OCI-M2 (cell line): ENCODE measurements at regions not wholly inside any gene's neighbourhood (a gene's known extent, or its start where the extent isn't known, plus 50 kb on each side); places are given as distances from the start of the nearest gene placed in this dataset.
"Not testable (repeated sequence)": the region's sequence is repeated elsewhere in the genome, so short reads cannot be mapped to it uniquely, and the experiment has no call there.

ENCODE experiments used
- DNase-seq: peaks from one replicate; lab custom pipeline; 2025; ENCODE audit not compliant: unreplicated experiment; lab: John Stamatoyannopoulos, UW

GRCh38 chr7:119758254-119758653, 514.7 kb upstream of the KCND2 start:
- no peak for DNase-seq

GRCh38 chr7:119761776-119762175, 511.2 kb upstream of the KCND2 start:
- no peak for DNase-seq

GRCh38 chr7:119782286-119782685, 490.7 kb upstream of the KCND2 start:
- DNase-seq: no peak

- no peak for DNase-seq
Measured at GRCh38 chr7:119783799-119784198, 489.2 kb upstream of the KCND2 start.

- no peak for DNase-seq
Measured at GRCh38 chr7:119802147-119802546, 470.8 kb upstream of the KCND2 start.

DNA sequence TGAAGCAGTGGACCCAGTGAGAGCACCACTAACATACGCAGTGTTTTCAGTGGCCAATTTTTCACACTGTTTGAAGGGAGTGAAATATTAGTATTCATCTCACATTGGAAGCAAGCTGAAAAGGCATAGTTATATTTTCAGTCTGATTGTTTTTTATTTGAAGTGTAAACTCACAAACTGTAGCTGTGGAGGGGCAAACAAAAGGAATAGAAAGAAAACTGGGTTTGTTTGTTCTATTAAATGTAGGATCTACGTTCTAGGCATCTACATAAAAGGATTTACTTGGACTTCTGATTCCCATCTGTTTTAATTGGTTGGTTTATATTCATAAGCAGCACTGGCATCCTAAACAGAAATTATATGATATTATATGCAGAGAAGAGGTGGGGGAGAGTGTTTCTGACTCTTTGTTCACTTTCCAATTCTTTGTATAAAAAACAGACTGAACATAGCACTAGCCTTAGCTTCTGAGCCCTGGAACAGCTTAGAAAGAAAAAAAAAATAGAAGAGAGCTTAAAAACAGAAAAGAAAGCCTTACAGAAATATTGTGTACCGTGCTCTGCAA, 447.8 kb upstream of the KCND2 start:
- DNase-seq: no peak

GRCh38 chr7:119826547-119826946, 446.4 kb upstream of the KCND2 start:
- no peak for DNase-seq

- no peak for DNase-seq
Measured at GRCh38 chr7:119838444-119838843, 434.5 kb upstream of the KCND2 start.

DNA sequence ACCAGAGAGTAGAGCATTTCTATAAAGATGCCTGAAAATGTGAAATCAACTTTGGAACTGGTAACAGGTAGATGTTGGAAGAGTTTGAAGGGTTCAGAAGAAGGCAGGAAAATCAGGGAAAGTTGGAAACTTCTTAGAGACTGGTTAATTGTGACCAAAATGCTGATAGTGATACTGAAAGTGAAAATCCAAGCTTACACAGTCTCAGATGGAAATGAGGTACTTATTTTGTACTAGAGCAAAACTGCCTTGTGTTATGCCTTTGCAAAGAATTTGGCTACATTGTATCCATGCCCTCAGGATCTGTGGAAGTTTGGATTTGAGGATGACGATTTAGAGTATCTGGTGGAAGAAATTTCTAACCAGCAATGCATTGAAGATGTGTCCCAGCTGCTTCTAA, 430.6 kb upstream of the KCND2 start:
- DNase-seq: no peak

- no peak for DNase-seq
Measured at GRCh38 chr7:119842786-119843185, 430.2 kb upstream of the KCND2 start.

- no peak for DNase-seq
Measured at GRCh38 chr7:119861385-119861784, 411.6 kb upstream of the KCND2 start.

GRCh38 chr7:119868387-119868786, 404.6 kb upstream of the KCND2 start:
- no peak for DNase-seq

- DNase-seq: no peak
Measured at GRCh38 chr7:119879835-119880234, 393.1 kb upstream of the KCND2 start.

GRCh38 chr7:119886007-119886406, 387.0 kb upstream of the KCND2 start:
- no peak for DNase-seq

- DNase-seq: not testable (repeated sequence)
Measured at GRCh38 chr7:119886525-119886924, 386.4 kb upstream of the KCND2 start.

DNA sequence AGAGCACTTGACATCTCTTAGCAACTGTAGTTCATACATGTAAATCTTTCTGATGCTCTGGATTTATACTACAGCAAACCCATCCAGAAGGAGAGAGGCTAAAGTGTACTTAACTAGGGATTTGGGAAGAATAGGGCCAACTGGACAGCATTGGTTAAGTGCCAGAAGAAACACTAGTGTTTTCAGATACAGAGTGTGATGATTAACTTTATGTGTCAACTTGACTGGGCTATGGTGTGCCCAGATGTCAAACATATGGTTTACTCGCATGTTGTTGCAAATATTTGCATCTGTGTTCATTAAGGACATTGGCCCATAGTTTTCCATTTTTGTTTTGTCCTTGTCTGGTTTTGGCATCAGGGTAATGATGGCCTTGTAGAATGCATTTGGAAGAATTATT, 384.7 kb upstream of the KCND2 start:
- no peak for DNase-seq

DNA sequence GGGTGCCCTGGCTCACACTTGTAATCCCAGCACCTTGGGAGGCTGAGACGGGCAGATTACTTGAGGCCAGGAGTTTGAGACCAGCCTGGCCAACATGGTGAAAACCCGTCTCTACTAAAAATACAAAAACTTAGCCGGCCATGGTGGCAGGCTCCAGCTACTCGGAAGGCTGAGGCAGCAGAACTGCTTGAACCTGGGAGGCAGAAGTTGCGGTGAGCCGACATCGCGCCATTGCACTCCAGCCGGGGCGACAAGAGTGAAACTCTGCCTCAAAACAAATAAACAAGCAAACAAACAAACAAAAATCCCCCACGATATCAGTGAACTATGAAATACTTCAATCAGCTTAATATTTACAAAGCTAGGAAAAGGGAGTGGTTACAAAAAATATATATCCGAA, 382.3 kb upstream of the KCND2 start:
- DNase-seq: no peak

DNA sequence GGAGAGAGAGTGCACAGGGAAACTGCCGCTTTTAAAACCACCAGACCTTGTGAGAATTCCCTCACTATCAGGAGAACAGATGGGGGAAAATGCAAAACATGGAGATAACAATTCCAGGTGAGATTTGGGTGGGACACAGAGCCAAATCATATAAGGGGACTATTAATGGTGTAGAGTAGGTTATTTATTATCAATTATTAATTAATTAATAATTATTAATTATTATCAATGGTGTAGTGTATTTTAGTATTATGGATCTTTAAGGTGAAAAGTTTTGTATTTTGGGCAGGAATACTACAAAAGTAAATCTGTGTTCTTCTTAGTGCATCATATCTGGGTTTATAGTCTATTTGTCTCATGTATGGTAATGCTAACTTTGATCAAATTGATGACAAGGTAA, 377.7 kb upstream of the KCND2 start:
- no peak for DNase-seq

DNA sequence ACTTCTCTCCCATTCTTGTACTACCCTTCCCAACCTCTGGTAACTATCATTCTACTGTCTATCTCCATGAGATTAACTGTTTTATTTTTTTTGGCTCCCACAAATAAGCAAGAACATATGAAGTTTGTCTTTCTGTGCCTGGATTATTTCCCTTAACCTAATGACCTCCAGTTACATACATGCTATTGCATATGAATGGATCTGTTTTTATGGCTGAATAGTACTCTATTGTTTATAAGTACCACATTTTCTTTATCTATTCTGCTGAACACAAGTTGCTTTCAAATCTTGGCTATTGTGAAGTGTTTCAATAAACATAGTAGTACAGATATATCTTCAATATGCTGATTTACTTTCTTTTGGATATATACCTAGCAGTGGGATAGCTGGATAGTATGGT, 376.6 kb upstream of the KCND2 start:
- DNase-seq: no peak

- DNase-seq: no peak
Measured at GRCh38 chr7:119900996-119901672, 371.8 kb upstream of the KCND2 start.

DNA sequence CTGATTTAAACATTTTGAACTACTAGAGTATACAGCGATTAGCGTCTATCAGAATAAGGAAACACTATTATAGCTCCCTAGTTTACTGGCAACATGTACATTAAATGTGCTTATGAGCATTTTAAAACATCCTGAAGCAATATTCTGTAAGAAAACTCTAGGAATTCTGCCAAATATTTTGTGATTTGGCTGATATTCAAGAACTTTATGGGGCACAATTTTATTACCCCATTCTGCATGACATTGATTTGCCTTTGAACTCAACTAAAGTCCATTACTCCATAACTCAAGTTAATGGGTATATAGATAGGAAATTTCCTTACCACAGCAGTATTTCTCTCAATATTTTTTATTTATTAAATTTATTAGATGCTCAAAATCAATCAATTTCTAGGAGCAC, 369.9 kb upstream of the KCND2 start:
- DNase-seq: no peak

GRCh38 chr7:119905495-119905894, 367.5 kb upstream of the KCND2 start:
- DNase-seq: no peak

GRCh38 chr7:119908948-119909347, 364.0 kb upstream of the KCND2 start:
- no peak for DNase-seq
